HUDEP-2 (cell line): ENCODE measurements at regions not wholly inside any gene's neighbourhood (a gene's known extent, or its start where the extent isn't known, plus 50 kb on each side); places are given as distances from the start of the nearest gene placed in this dataset.
"Not testable (repeated sequence)": the region's sequence is repeated elsewhere in the genome, so short reads cannot be mapped to it uniquely, and the experiment has no call there.

Source experiments
- DNase-seq, 76 experiments: peaks; one replicate each; lab custom pipeline; 2025; ENCODE audit not compliant: unreplicated experiment in 76 of 76; lab: John Stamatoyannopoulos, UW

- DNase-seq, result no peak
Observed at GRCh38 chr5:82663225-82663624, 385.1 kb upstream of the RPS23 start.

DNA sequence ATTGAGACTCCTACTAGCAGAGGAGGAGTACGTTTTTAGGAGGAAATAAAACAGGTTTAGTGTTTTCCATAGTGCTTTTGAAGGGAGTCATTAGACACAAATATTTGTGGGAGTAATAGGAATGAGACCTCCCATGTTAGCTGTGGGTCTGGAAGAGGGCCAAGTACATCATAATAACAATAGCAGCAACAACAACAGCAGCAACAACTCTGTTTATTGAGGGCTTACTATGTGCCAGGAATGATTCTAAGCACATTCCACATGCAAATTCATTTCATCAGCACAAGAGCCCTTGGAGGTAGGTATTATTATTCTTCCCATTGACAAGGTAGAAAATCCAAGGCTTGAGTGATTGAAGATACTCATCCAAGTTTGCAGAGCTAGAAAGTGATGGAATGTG, 384.2 kb upstream of the RPS23 start:
- no peak for DNase-seq

GRCh38 chr5:82661933-82662332, 383.8 kb upstream of the RPS23 start:
- DNase-seq, result no peak

GRCh38 chr5:82661462-82661861, 383.3 kb upstream of the RPS23 start:
- DNase-seq, result no peak

GRCh38 chr5:82659115-82659514, 381.0 kb upstream of the RPS23 start:
- no peak for DNase-seq

DNA sequence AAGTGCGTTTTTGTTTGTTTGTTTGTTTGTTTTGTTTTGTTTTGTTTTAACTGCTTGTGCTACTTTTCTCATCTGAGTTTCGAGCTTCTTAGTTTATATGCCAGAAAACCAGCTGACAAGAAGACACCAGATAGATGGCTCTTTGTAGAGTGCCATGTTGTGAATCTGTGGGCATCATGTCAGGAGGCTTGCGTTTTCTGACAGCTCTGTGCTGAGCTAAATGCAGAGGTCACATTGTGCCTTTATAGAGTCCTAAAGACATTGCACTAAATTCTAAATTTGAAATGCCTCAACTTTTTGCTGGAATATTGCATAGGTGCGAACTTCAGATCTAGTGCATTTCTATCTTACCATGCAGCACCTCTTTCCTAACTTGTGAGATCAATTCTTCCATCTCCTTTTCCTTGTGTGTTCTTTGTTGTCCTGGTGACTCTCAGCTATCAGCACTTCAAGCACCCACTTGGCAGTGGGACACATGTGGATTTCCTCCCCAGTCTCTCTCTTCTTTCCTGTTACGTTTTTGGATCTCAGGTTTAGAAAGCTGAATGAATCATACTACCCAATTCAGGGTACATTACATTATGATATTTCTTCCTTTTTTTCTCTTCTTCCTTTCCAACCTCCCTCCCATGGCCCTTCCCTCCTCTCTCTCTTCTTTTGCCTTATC, 379.0 kb upstream of the RPS23 start:
- DNase-seq, result no peak

DNA sequence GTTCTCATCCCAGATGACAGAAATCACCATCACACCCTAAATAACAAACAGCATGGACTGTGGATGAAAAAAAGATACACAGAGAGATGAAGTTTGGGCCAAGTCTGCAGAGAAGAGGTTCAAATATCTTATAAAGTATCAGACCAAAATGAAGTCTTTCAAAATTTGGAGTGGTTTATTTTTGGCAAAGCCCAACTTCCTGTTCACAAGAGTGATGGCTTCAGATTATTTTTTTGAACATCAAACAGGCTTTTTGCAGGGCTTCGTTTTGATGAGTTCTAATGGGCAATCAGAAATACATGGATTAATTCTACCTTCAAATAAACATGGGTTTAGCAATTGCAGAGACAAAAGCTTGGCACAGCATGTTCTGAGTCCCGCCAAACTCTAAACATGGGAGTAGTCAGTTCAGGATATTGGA, 378.2 kb upstream of the RPS23 start:
- no peak for DNase-seq

- DNase-seq, result no peak
Observed at GRCh38 chr5:82655078-82655477, 376.9 kb upstream of the RPS23 start.

GRCh38 chr5:82649943-82650342, 371.8 kb upstream of the RPS23 start:
- DNase-seq, result no peak

GRCh38 chr5:82644766-82645165, 366.6 kb upstream of the RPS23 start:
- no peak for DNase-seq

DNA sequence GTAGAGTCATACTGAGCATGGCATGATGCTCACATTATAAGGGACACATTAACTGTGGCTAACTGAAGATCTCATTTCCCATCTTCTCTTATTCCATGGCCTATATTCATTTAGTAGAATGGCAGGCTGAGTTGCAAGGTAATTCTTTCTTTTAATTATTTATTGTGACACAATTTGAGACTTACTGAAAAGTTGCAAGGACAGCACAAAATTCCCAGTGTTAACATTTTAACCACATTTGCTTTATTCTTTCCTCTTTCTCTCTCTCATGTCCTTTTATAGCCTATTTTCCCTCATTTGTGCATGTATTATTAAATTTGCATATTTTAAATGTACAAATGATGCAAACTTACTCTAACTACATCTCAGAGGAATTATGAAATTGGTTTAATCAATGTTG, 366.1 kb upstream of the RPS23 start:
- DNase-seq, result no peak

- DNase-seq, result no peak
Observed at GRCh38 chr5:82642313-82642712, 364.2 kb upstream of the RPS23 start.

DNA sequence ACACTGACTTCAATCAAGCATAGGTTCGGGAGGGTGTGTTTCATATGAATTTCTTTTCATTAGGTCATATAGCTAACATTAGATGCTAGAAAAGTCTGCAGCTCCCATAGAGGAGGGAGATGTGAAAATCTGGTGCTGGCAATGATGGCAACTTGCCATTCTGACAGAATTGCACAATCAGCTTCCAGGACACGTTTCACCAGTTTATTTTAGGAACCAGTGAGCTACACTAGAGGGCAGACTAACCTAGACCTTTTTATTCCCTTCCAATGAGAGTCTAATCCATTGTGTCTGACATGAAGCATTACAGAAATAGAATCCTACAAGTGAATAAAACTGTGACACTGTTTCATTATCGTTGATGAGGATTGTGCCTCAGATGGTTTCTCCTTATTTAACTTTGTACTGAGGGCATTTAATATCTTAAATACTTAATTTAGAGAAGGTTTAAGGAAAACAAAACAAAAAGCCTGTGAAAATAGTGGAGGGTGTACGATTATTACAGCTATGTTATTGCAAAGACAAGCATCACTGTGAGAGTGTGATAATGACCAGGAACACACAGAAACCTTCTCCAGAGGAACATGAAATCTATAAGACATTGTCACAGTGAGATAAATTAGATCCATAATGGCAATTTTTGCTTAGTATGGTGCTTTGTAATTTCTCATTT, 363.3 kb upstream of the RPS23 start:
- DNase-seq, result peak in 25 of 76 experiments; percentile 2 to 52 (median 19)

- DNase-seq, result no peak
Observed at GRCh38 chr5:82640916-82641315, 362.8 kb upstream of the RPS23 start.

GRCh38 chr5:82639393-82640144, 361.4 kb upstream of the RPS23 start:
- no peak for DNase-seq

DNA sequence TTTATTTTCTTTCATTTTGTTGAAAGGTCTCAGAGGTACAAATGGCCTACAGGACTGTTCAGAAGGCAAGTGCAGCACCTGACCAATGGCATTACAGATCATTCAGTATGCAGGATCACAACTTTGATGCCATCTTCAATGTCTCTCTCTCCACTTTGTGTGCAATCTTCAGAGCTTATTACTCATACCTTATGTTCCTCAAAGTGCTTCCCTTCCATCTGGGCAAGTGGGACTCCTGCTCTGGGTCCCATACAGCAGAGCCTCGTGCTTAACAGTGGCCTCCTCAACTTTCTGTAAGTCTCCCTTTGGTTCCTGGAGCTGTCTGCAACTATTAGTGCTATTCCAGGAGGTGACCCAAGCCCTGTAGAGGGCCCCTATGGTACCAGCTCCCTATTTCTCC, 358.4 kb upstream of the RPS23 start:
- no peak for DNase-seq

GRCh38 chr5:82635561-82636288, 357.6 kb upstream of the RPS23 start:
- DNase-seq, result no peak

DNA sequence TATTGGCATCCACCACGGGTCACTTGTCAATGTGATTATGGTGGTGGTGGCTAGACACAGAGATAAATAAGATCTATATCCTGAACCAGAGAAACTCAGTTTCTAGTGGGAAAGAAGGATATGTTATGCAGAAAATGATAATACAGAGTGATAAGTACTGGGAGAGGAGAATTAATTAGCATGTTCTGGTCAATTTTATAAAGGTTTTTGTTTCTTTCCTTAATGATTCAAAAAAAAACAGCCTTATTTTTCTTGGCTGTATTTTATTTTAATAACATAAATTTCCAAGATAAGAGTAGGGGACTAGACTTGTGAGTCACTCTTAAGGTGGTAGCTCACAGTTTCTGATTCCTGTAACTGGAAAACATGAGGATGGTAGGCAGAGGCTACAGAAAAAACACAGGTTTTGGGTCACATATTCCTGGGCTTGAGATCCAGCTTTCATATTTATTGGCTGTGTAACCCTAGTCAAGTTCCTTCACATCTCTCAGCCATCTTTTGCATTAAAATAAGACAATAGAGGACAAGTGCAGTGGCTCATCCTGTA, 350.3 kb upstream of the RPS23 start:
- no peak for DNase-seq

- not testable (repeated sequence) for DNase-seq
Observed at GRCh38 chr5:82626905-82627591, 348.9 kb upstream of the RPS23 start.

DNA sequence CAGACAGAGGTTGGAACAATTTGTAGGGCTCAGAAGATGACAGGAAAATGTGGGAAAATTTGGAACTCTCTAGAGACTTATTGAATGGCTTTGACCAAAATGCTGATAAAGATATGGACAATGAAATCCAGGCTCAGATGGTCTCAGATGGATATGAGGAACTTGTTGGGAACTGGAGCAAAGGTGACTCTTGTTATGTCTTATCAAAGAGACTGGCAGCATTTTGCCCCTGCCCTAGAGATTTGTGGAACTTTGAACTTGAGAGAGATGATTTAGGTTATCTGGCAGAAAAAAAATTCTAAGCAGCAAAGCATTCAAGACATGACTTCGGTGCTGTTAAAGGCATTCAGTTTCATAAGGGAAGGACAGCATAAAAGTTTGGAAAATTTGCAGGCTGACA, 347.9 kb upstream of the RPS23 start:
- DNase-seq, result not testable (repeated sequence)
